HEK293 (cell line): ENCODE measurements at regions not wholly inside any gene's neighbourhood (a gene's known extent, or its start where the extent isn't known, plus 50 kb on each side); places are given as distances from the start of the nearest gene placed in this dataset.

Experiments
- CTCF ChIA-PET: fragments of 350-600 bp; formaldehyde crosslinking; extraction: SDS; loops from one replicate; lab custom pipeline; 2021; ENCODE audit warnings: antibody characterized with exemption; lab: Yijun Ruan, JAX
- POLR2A ChIA-PET: fragments of 300-600 bp; formaldehyde crosslinking; extraction: SDS; loops from one replicate; lab custom pipeline; 2020; ENCODE audit warnings: antibody characterized with exemption, inconsistent platforms; lab: Yijun Ruan, JAX
- H3K27ac ChIP-seq: fragments of 200-500 bp; sonication (Bioruptor generic); 2 replicates; pipeline ENCODE4 v1.5.1; 2014; ENCODE audit warnings: low read depth, low read length, control low read depth, inconsistent platforms; ENCODE audit errors: extremely low read depth
- H3K36me3 ChIP-seq, 2 experiments: fragments of 200-500 bp in 1 of 2; sonication (Bioruptor generic) in 1 of 2; 1 replicate in 1 of 2; 2 replicates in 1 of 2; pipeline ENCODE4 v1.5.1; 2014 to 2017; ENCODE audit warnings: inconsistent platforms in 2 of 2, low read length in 2 of 2; ENCODE audit not compliant: control insufficient read depth in 2 of 2, insufficient read depth in 1 of 2
- H3K4me1 ChIP-seq: fragments of 200-500 bp; sonication (Bioruptor generic); 2 replicates; pipeline ENCODE4 v1.5.1; 2014; ENCODE audit warnings: mild to moderate bottlenecking, low read length, inconsistent platforms; ENCODE audit not compliant: control insufficient read depth, insufficient read depth
- H3K4me3 ChIP-seq: 2 replicates; pipeline ENCODE4 v1.5.1; 2011; ENCODE audit warnings: low read depth, mild to moderate bottlenecking, control low read depth, low read length, moderate library complexity
- H3K9me3 ChIP-seq: fragments of 200-500 bp; sonication (Bioruptor generic); 2 replicates; pipeline ENCODE4 v1.5.1; 2014; ENCODE audit warnings: low read depth, low read length, inconsistent platforms; ENCODE audit not compliant: control insufficient read depth, insufficient read depth
- BCL11A ChIP-seq: fragments of 450-650 bp; formaldehyde crosslinking; IDR thresholded peaks from 2 replicates; pipeline ENCODE4 v1.5.1; 2016; ENCODE audit warnings: low read depth, missing biosample characterization, missing genetic modification characterization
- EGR2 ChIP-seq: fragments of 450-650 bp; formaldehyde crosslinking; IDR thresholded peaks from 2 replicates; pipeline ENCODE4 v1.5.1; 2016; ENCODE audit warnings: low read depth, missing biosample characterization, missing genetic modification characterization
- GLI2 ChIP-seq: fragments of 450-650 bp; formaldehyde crosslinking; IDR thresholded peaks from 2 replicates; pipeline ENCODE4; 2017; ENCODE audit warnings: missing biosample characterization, missing genetic modification characterization, low read depth, borderline replicate concordance
- KLF7 ChIP-seq: fragments of 450-650 bp; formaldehyde crosslinking; IDR thresholded peaks from 2 replicates; pipeline ENCODE4 v1.5.1; 2016; ENCODE audit warnings: missing biosample characterization, missing genetic modification characterization, borderline replicate concordance
- KLF9 ChIP-seq: fragments of 450-650 bp; formaldehyde crosslinking; IDR thresholded peaks from 2 replicates; pipeline ENCODE4 v1.5.1; 2016; ENCODE audit warnings: missing biosample characterization, missing genetic modification characterization, low read depth
- MEIS1 ChIP-seq: sonication (generic); formaldehyde crosslinking; IDR thresholded peaks from 2 replicates; pipeline ENCODE4 v1.8.1; 2022; ENCODE audit warnings: missing genetic modification reagents, mild to moderate bottlenecking, borderline replicate concordance
- OSR2 ChIP-seq: fragments of 450-650 bp; formaldehyde crosslinking; IDR thresholded peaks from 2 replicates; pipeline ENCODE4 v1.5.1; 2016; ENCODE audit warnings: missing biosample characterization, missing genetic modification characterization
- PRDM1 ChIP-seq: fragments of 450-650 bp; formaldehyde crosslinking; IDR thresholded peaks from 2 replicates; pipeline ENCODE4; 2016; ENCODE audit warnings: missing biosample characterization, missing genetic modification characterization
- SALL2 ChIP-seq: fragments of 450-650 bp; formaldehyde crosslinking; IDR thresholded peaks from 2 replicates; pipeline ENCODE4 v1.5.0; 2017; ENCODE audit warnings: missing biosample characterization, mild to moderate bottlenecking, missing genetic modification characterization, borderline replicate concordance
- ZEB2 ChIP-seq: fragments of 450-650 bp; formaldehyde crosslinking; IDR thresholded peaks from 2 replicates; pipeline ENCODE4 v1.5.1; 2016; ENCODE audit warnings: missing biosample characterization, missing genetic modification characterization
- ZNF146 ChIP-seq: fragments of 450-650 bp; formaldehyde crosslinking; IDR thresholded peaks from 2 replicates; pipeline ENCODE4 v1.5.1; 2016; ENCODE audit warnings: missing biosample characterization, missing genetic modification characterization
- ZNF155 ChIP-seq: fragments of 450-650 bp; formaldehyde crosslinking; IDR thresholded peaks from 2 replicates; pipeline ENCODE4 v1.5.1; 2016; ENCODE audit warnings: missing biosample characterization, missing genetic modification characterization
- ZNF214 ChIP-seq: fragments of 450-650 bp; formaldehyde crosslinking; IDR thresholded peaks from 2 replicates; pipeline ENCODE4 v1.5.1; 2017; ENCODE audit warnings: missing biosample characterization, mild to moderate bottlenecking, missing genetic modification characterization, borderline replicate concordance
- ZNF248 ChIP-seq: fragments of 450-650 bp; formaldehyde crosslinking; IDR thresholded peaks from 2 replicates; pipeline ENCODE4 v1.5.1; 2017; ENCODE audit warnings: missing biosample characterization, missing genetic modification characterization
- ZNF416 ChIP-seq: fragments of 450-650 bp; formaldehyde crosslinking; IDR thresholded peaks from 2 replicates; pipeline ENCODE4 v1.5.1; 2016; ENCODE audit warnings: missing biosample characterization, missing genetic modification characterization
- ZNF785 ChIP-seq: fragments of 450-650 bp; formaldehyde crosslinking; IDR thresholded peaks from 2 replicates; pipeline ENCODE4 v1.5.1; 2016; ENCODE audit warnings: missing biosample characterization, missing genetic modification characterization
- ZNF792 ChIP-seq: fragments of 450-650 bp; formaldehyde crosslinking; IDR thresholded peaks from 2 replicates; pipeline ENCODE4 v1.5.1; 2016; ENCODE audit warnings: missing biosample characterization, missing genetic modification characterization
- ZNF843 ChIP-seq: fragments of 450-650 bp; formaldehyde crosslinking; IDR thresholded peaks from 2 replicates; pipeline ENCODE4 v1.5.1; 2016; ENCODE audit warnings: missing biosample characterization, missing genetic modification characterization
- ZXDB ChIP-seq: fragments of 450-650 bp; formaldehyde crosslinking; IDR thresholded peaks from 2 replicates; pipeline ENCODE4 v1.5.1; 2016; ENCODE audit warnings: missing biosample characterization, missing genetic modification characterization
- TF ChIP-seq, protein P1 (sequence below): fragments of 450-650 bp; formaldehyde crosslinking; IDR thresholded peaks from 2 replicates; pipeline ENCODE4 v1.5.1; 2017; ENCODE audit warnings: missing biosample characterization, missing genetic modification characterization
- TF ChIP-seq, protein P2 (sequence below): fragments of 450-650 bp; IDR thresholded peaks from 2 replicates; pipeline ENCODE4 v1.5.1; 2018; ENCODE audit warnings: missing biosample characterization, missing genetic modification characterization

DNA sequence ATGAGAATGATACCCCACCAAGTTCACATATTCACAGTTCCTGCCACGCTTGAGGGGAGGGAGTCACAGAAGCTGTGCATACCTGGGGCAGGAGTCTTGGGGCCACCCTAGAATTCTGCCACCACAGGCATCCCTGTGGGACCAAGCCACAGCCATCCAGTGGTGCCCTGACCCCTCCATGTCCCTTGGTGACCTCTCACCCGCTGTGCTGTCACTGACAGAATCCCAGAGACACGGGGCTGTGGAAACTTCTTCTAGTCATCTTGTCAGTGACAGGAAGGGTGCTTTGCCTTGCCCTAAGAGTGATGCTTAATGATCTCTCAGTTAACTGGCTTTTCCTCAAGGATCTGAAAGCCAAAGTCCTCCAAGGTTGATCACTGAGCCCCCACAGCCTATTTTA lies 58.4 kb upstream of the UQCRFS1 start (continued):
- TF ChIP-seq, protein P1, sequence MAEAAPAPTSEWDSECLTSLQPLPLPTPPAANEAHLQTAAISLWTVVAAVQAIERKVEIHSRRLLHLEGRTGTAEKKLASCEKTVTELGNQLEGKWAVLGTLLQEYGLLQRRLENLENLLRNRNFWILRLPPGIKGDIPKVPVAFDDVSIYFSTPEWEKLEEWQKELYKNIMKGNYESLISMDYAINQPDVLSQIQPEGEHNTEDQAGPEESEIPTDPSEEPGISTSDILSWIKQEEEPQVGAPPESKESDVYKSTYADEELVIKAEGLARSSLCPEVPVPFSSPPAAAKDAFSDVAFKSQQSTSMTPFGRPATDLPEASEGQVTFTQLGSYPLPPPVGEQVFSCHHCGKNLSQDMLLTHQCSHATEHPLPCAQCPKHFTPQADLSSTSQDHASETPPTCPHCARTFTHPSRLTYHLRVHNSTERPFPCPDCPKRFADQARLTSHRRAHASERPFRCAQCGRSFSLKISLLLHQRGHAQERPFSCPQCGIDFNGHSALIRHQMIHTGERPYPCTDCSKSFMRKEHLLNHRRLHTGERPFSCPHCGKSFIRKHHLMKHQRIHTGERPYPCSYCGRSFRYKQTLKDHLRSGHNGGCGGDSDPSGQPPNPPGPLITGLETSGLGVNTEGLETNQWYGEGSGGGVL (tag by site-specific recombination) = no peak
- TF ChIP-seq ZNF214 (no peak), SALL2 (tag by site-specific recombination) (no peak), BCL11A (tag by site-specific recombination) (no peak)

DNA sequence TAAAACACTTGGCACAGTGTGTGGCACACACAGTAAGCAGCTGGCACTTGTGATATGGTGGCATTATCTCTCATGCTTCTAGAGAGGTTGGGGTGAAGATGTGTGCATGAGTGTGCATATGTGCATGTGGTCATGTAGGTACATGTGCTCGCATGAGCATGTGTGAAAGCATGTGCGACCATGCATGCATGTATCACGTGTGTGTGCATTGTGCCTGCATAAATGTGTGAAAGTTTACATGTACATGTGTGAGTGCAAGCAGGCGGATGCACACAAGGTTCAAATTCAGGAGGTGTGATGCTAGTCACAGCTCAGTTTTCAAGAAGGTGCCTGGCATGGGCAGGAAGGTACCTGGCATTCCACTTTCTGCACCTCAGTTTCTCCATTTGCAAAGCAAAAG lies 59.0 kb upstream of the UQCRFS1 start:
- Histone ChIP-seq H3K36me3 (no peaks in the 10 kb centered on the region), H3K27ac (no peak overlapping the region), H3K4me1 (no peaks in the 10 kb centered on the region), H3K4me3 (no peak overlapping the region), H3K9me3 (no peaks in the 10 kb centered on the region)
- POLR2A ChIA-PET = no interaction called here
- TF ChIP-seq MEIS1 (CRISPR knock-in tag) (no peak), ZNF155 (tag by site-specific recombination) (no peak), KLF9 (tag by site-specific recombination) (no peak), ZNF843 (tag by site-specific recombination) (no peak), ZNF416 (tag by site-specific recombination) (no peak), EGR2 (tag by site-specific recombination) (no peak), BCL11A (tag by site-specific recombination) (no peak), GLI2 (tag by site-specific recombination) (no peak), ZNF146 (tag by site-specific recombination) (no peak), OSR2 (tag by site-specific recombination) (no peak), ZNF792 (tag by site-specific recombination) (no peak), ZEB2 (tag by site-specific recombination) (no peak), PRDM1 (tag by site-specific recombination) (no peak), ZXDB (tag by site-specific recombination) (no peak), KLF7 (tag by site-specific recombination) (no peak)
- TF ChIP-seq, protein P2, sequence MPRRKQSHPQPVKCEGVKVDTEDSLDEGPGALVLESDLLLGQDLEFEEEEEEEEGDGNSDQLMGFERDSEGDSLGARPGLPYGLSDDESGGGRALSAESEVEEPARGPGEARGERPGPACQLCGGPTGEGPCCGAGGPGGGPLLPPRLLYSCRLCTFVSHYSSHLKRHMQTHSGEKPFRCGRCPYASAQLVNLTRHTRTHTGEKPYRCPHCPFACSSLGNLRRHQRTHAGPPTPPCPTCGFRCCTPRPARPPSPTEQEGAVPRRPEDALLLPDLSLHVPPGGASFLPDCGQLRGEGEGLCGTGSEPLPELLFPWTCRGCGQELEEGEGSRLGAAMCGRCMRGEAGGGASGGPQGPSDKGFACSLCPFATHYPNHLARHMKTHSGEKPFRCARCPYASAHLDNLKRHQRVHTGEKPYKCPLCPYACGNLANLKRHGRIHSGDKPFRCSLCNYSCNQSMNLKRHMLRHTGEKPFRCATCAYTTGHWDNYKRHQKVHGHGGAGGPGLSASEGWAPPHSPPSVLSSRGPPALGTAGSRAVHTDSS = no peak
- CTCF ChIA-PET = interaction anchor here (0.6 to 6.1 kb wide), 5 partner anchors 9 to 806 kb away, joined by 3 to 55 read pairs (median 6); no protein-coding TSS in a partner anchor

DNA sequence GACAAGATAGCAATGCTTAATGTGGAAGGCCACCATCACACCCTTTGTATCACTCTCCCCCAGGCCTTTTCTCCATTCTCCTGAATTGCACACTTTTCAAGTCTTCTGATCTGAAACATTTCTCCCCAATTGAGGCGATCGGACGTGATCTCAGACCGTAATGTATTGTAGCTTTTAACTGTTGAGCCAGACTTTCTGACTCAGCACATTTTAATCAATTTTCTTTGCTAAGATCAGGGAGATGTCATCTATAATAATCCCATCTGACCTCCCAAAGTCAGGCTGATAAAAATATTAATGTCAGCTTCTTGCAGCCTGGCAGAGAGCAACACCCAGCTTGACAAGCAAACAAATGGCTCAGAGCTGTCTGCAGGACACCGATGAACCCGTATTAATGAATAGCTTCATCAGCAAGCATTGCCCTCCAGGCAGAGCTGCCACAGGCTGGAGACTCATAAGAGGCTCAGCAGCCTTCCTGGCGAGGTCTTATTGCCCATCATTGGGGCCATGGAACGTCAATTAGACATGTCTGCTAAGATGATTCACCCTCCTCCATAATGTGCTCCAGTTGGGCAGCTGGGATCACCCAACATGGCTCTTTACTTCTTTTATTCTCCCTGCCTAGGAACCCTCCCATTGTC lies 60.2 kb upstream of the UQCRFS1 start:
- Histone ChIP-seq H3K36me3 (no peaks in the 10 kb centered on the region), H3K4me1 (no peaks in the 10 kb centered on the region), H3K4me3 (no peak overlapping the region), H3K27ac (no peak overlapping the region), H3K9me3 (no peaks in the 10 kb centered on the region; the same call in 1 of the 2 replicates)
- TF ChIP-seq ZNF785 (no peak), ZNF248 (tag by site-specific recombination) (no peak)
- POLR2A ChIA-PET = no interaction called here
- CTCF ChIA-PET = interaction anchor here (0.7 to 6.1 kb wide), 6 partner anchors 10 to 323 kb away, joined by 3 to 55 read pairs (median 4); no protein-coding TSS in a partner anchor
